ENCODE measurements at regions not wholly inside any gene's neighbourhood (a gene's known extent, or its start where the extent isn't known, plus 50 kb on each side); places are given as distances from the start of the nearest gene placed in this dataset.

- TF ChIP-seq CTCF (IDR thresholded peaks at IDR 0.05) = no peak
- peaks cover 13% of the 10 kb centered on the region for H3K9me3 Mint-ChIP-seq (ENCODE audit: unreplicated experiment)
- H3K27ac Mint-ChIP-seq (ENCODE audit: unreplicated experiment) = no peak overlapping the region
- no peaks in the 10 kb centered on the region for H3K27me3 Mint-ChIP-seq (ENCODE audit: unreplicated experiment)
- H3K4me3 Mint-ChIP-seq (ENCODE audit: unreplicated experiment) = no peak overlapping the region
- no peaks in the 10 kb centered on the region for H3K36me3 Mint-ChIP-seq (ENCODE audit: unreplicated experiment)
- H3K4me1 Mint-ChIP-seq (ENCODE audit: unreplicated experiment) = no peaks in the 10 kb centered on the region
- DNase-seq (ENCODE audit: extremely low spot score, unreplicated experiment) = peak; percentile 63
Measured at GRCh38 chr19:30207357-30207756, 164.8 kb upstream of the ZNF536 start.

GRCh38 chr19:30208436-30209060 is 163.6 kb upstream of the ZNF536 start:
- no peak overlapping the region for H3K4me3 Mint-ChIP-seq (ENCODE audit: unreplicated experiment)
- peak; percentile 78 for DNase-seq (ENCODE audit: extremely low spot score, unreplicated experiment)
- H3K27ac Mint-ChIP-seq (ENCODE audit: unreplicated experiment) = no peak overlapping the region
- H3K9me3 Mint-ChIP-seq (ENCODE audit: unreplicated experiment) = peaks cover 6% of the 10 kb centered on the region
- no peaks in the 10 kb centered on the region for H3K4me1 Mint-ChIP-seq (ENCODE audit: unreplicated experiment)
- H3K27me3 Mint-ChIP-seq (ENCODE audit: unreplicated experiment) = no peaks in the 10 kb centered on the region
- H3K36me3 Mint-ChIP-seq (ENCODE audit: unreplicated experiment) = no peaks in the 10 kb centered on the region
- no peak for TF ChIP-seq CTCF (IDR thresholded peaks at IDR 0.05)

- no peak for TF ChIP-seq CTCF (IDR thresholded peaks at IDR 0.05)
- Mint-ChIP-seq H3K9me3 (ENCODE audit: unreplicated experiment) (peaks cover 6% of the 10 kb centered on the region), H3K36me3 (ENCODE audit: unreplicated experiment) (no peaks in the 10 kb centered on the region), H3K4me3 (ENCODE audit: unreplicated experiment) (no peak overlapping the region), H3K27me3 (ENCODE audit: unreplicated experiment) (no peaks in the 10 kb centered on the region), H3K27ac (ENCODE audit: unreplicated experiment) (no peak overlapping the region), H3K4me1 (ENCODE audit: unreplicated experiment) (no peaks in the 10 kb centered on the region)
- DNase-seq (ENCODE audit: extremely low spot score, unreplicated experiment) = peak; percentile 80
Measured at GRCh38 chr19:30209617-30210600, 162.3 kb upstream of the ZNF536 start.

GRCh38 chr19:30212574-30212973 is 159.6 kb upstream of the ZNF536 start:
- Mint-ChIP-seq H3K4me1 (ENCODE audit: unreplicated experiment) (no peaks in the 10 kb centered on the region), H3K27ac (ENCODE audit: unreplicated experiment) (no peak overlapping the region), H3K9me3 (ENCODE audit: unreplicated experiment) (no peaks in the 10 kb centered on the region), H3K4me3 (ENCODE audit: unreplicated experiment) (no peak overlapping the region), H3K27me3 (ENCODE audit: unreplicated experiment) (no peaks in the 10 kb centered on the region), H3K36me3 (ENCODE audit: unreplicated experiment) (no peaks in the 10 kb centered on the region)
- peak; percentile 79 for DNase-seq (ENCODE audit: extremely low spot score, unreplicated experiment)
- TF ChIP-seq CTCF (IDR thresholded peaks at IDR 0.05) = no peak

GRCh38 chr19:30214651-30215051 is 157.5 kb upstream of the ZNF536 start:
- TF ChIP-seq CTCF (IDR thresholded peaks at IDR 0.05) = no peak
- H3K27me3 Mint-ChIP-seq (ENCODE audit: unreplicated experiment) = no peaks in the 10 kb centered on the region
- H3K4me3 Mint-ChIP-seq (ENCODE audit: unreplicated experiment) = no peak overlapping the region
- H3K4me1 Mint-ChIP-seq (ENCODE audit: unreplicated experiment) = no peaks in the 10 kb centered on the region
- peak; percentile 54 for DNase-seq (ENCODE audit: extremely low spot score, unreplicated experiment)
- no peak overlapping the region for H3K27ac Mint-ChIP-seq (ENCODE audit: unreplicated experiment)
- no peaks in the 10 kb centered on the region for H3K36me3 Mint-ChIP-seq (ENCODE audit: unreplicated experiment)
- no peaks in the 10 kb centered on the region for H3K9me3 Mint-ChIP-seq (ENCODE audit: unreplicated experiment)

Measured in osteocyte (in vitro differentiated cells).